Nucleus accumbens (tissue), 56 donors: ENCODE measurements at regions not wholly inside any gene's neighbourhood (a gene's known extent, or its start where the extent isn't known, plus 50 kb on each side); places are given as distances from the start of the nearest gene placed in this dataset.

Experiments used
- DNase-seq, 56 donors: peaks; one replicate each; lab custom pipeline; 2025; lab: John Stamatoyannopoulos, UW

GRCh38 chr5:18091142-18091541, 456.9 kb downstream of the TAF11L14 start:
- no peak for DNase-seq

- DNase-seq, result no peak
Observed at GRCh38 chr5:18091758-18092157, 457.5 kb downstream of the TAF11L14 start.

GRCh38 chr5:18095061-18095460, 460.8 kb downstream of the TAF11L14 start:
- DNase-seq, result no peak

GRCh38 chr5:18097817-18098216, 463.6 kb downstream of the TAF11L14 start:
- DNase-seq, result no peak

GRCh38 chr5:18098691-18099090, 464.4 kb downstream of the TAF11L14 start:
- DNase-seq, result no peak

GRCh38 chr5:18099261-18099660, 465.0 kb downstream of the TAF11L14 start:
- DNase-seq, result no peak

GRCh38 chr5:18101532-18101931, 467.3 kb downstream of the TAF11L14 start:
- no peak for DNase-seq

- DNase-seq, result no peak
Observed at GRCh38 chr5:18102733-18103132, 468.5 kb downstream of the TAF11L14 start.

- DNase-seq, result no peak
Observed at GRCh38 chr5:18105449-18105848, 471.2 kb downstream of the TAF11L14 start.

- DNase-seq, result no peak
Observed at GRCh38 chr5:18111906-18112465, 477.7 kb downstream of the TAF11L14 start.

- DNase-seq, result peak in 6 of 56 donors; percentile 7 to 33 (median 12)
Observed at GRCh38 chr5:18113721-18114120, 479.5 kb downstream of the TAF11L14 start.

GRCh38 chr5:18114151-18114757, 480.0 kb downstream of the TAF11L14 start:
- peak in 2 of 56 donors; percentile 1 to 2 for DNase-seq

- DNase-seq, result no peak
Observed at GRCh38 chr5:18117968-18118367, 483.7 kb downstream of the TAF11L14 start.

- no peak for DNase-seq
Observed at GRCh38 chr5:18119156-18119785, 485.0 kb downstream of the TAF11L14 start.

- no peak for DNase-seq
Observed at GRCh38 chr5:18141222-18141621, 507.0 kb downstream of the TAF11L14 start.

GRCh38 chr5:18142831-18143230, 508.6 kb downstream of the TAF11L14 start:
- no peak for DNase-seq

GRCh38 chr5:18152671-18153070, 518.4 kb downstream of the TAF11L14 start:
- DNase-seq, result no peak

- no peak for DNase-seq
Observed at GRCh38 chr5:18158166-18158565, 523.9 kb downstream of the TAF11L14 start.

- DNase-seq, result no peak
Observed at GRCh38 chr5:18159331-18159730, 525.1 kb downstream of the TAF11L14 start.

GRCh38 chr5:18171684-18172083, 537.4 kb downstream of the TAF11L14 start:
- no peak for DNase-seq

- DNase-seq, result no peak
Observed at GRCh38 chr5:18179579-18179978, 545.3 kb downstream of the TAF11L14 start.

- DNase-seq, result no peak
Observed at GRCh38 chr5:18181575-18181974, 547.3 kb downstream of the TAF11L14 start.
